BLaER1 treated with 17β-estradiol and CSF1 and Interleukin-3, amounts not matched to agents 10 nM and 100 nM (cell line): ENCODE measurements at regions not wholly inside any gene's neighbourhood (a gene's known extent, or its start where the extent isn't known, plus 50 kb on each side); places are given as distances from the start of the nearest gene placed in this dataset.

ENCODE experiments used
- H3K27ac ChIP-seq, 11 experiments: shearing (Covaris generic); formaldehyde crosslinking; 2 replicates each; pipeline ENCODE4 v1.8.1; 2022
- H3K27me3 ChIP-seq, 11 experiments: shearing (Covaris generic); formaldehyde crosslinking; 2 replicates each; pipeline ENCODE4 v1.8.1; 2022
- H3K36me3 ChIP-seq, 11 experiments: shearing (Covaris generic); formaldehyde crosslinking; 2 replicates each; pipeline ENCODE4 v1.8.1; 2022
- H3K4me1 ChIP-seq, 10 experiments: shearing (Covaris generic); formaldehyde crosslinking; 2 replicates each; pipeline ENCODE4 v1.8.1; 2022
- H3K4me2 ChIP-seq, 11 experiments: shearing (Covaris generic); formaldehyde crosslinking; 2 replicates each; pipeline ENCODE4 v1.8.1; 2022
- H3K4me3 ChIP-seq, 10 experiments: shearing (Covaris generic); formaldehyde crosslinking; 2 replicates each; pipeline ENCODE4 v1.8.1; 2022
- H3K9ac ChIP-seq, 11 experiments: shearing (Covaris generic); formaldehyde crosslinking; 2 replicates each; pipeline ENCODE4 v1.8.1; 2022
- H3K9me3 ChIP-seq, 11 experiments: shearing (Covaris generic); formaldehyde crosslinking; replicated peaks in 1 of 11; 2 replicates each; pipeline ENCODE4 v1.8.1; 2022
- H4K20me1 ChIP-seq, 11 experiments: shearing (Covaris generic); formaldehyde crosslinking; 2 replicates each; pipeline ENCODE4 v1.8.1; 2022
- Cebpa-rat ChIP-seq, 11 experiments: shearing (Covaris generic); IDR thresholded peaks; 2 replicates each; pipeline ENCODE4 v1.8.1; 2022

GRCh38 chr9:26371236-26371635, 521.4 kb downstream of the CAAP1 start:
- H3K4me2 ChIP-seq = no peak overlapping the region
- no peak overlapping the region for H3K4me3 ChIP-seq
- H3K4me1 ChIP-seq = no peaks in the 10 kb centered on the region
- H3K27me3 ChIP-seq = no peaks in the 10 kb centered on the region
- no peaks in the 10 kb centered on the region for H3K9me3 ChIP-seq
- H3K36me3 ChIP-seq = no peaks in the 10 kb centered on the region
- no peak for TF ChIP-seq Cebpa-rat (IDR thresholded peaks at IDR 0.05)
- H4K20me1 ChIP-seq = no peaks in the 10 kb centered on the region
- H3K9ac ChIP-seq = no peak overlapping the region
- H3K27ac ChIP-seq = no peak overlapping the region

- no peaks in the 10 kb centered on the region for H4K20me1 ChIP-seq
- no peak overlapping the region for H3K4me2 ChIP-seq
- no peaks in the 10 kb centered on the region for H3K27me3 ChIP-seq
- no peak overlapping the region for H3K9ac ChIP-seq
- H3K4me1 ChIP-seq = no peaks in the 10 kb centered on the region
- H3K27ac ChIP-seq = no peak overlapping the region
- no peak overlapping the region for H3K4me3 ChIP-seq
- H3K9me3 ChIP-seq = no peaks in the 10 kb centered on the region
- no peaks in the 10 kb centered on the region for H3K36me3 ChIP-seq
- no peak for TF ChIP-seq Cebpa-rat (IDR thresholded peaks at IDR 0.05)
Observed at GRCh38 chr9:26369093-26369492, 523.5 kb downstream of the CAAP1 start.

GRCh38 chr9:26368241-26368640, 524.4 kb downstream of the CAAP1 start:
- Histone ChIP-seq H3K27ac (no peak overlapping the region), H3K9ac (no peak overlapping the region), H3K9me3 (no peaks in the 10 kb centered on the region), H3K36me3 (no peaks in the 10 kb centered on the region), H4K20me1 (no peaks in the 10 kb centered on the region), H3K4me2 (no peak overlapping the region), H3K4me1 (no peaks in the 10 kb centered on the region), H3K27me3 (no peaks in the 10 kb centered on the region), H3K4me3 (no peak overlapping the region)
- TF ChIP-seq Cebpa-rat (IDR thresholded peaks at IDR 0.05) = no peak

- TF ChIP-seq Cebpa-rat (IDR thresholded peaks at IDR 0.05) = no peak
- H3K4me3 ChIP-seq = no peak overlapping the region
- no peaks in the 10 kb centered on the region for H3K9me3 ChIP-seq
- H3K27me3 ChIP-seq = no peaks in the 10 kb centered on the region
- H3K4me2 ChIP-seq = no peak overlapping the region
- no peak overlapping the region for H3K27ac ChIP-seq
- no peaks in the 10 kb centered on the region for H3K4me1 ChIP-seq
- no peaks in the 10 kb centered on the region for H4K20me1 ChIP-seq
- H3K36me3 ChIP-seq = no peaks in the 10 kb centered on the region
- H3K9ac ChIP-seq = no peak overlapping the region
Observed at GRCh38 chr9:26361010-26361409, 531.6 kb downstream of the CAAP1 start.

- Histone ChIP-seq H3K4me1 (no peaks in the 10 kb centered on the region), H3K27me3 (no peaks in the 10 kb centered on the region), H3K4me3 (no peak overlapping the region), H3K9me3 (no peaks in the 10 kb centered on the region), H4K20me1 (no peaks in the 10 kb centered on the region), H3K9ac (no peak overlapping the region), H3K27ac (no peak overlapping the region), H3K4me2 (no peak overlapping the region), H3K36me3 (no peaks in the 10 kb centered on the region)
- TF ChIP-seq Cebpa-rat (IDR thresholded peaks at IDR 0.05) = no peak
Observed at GRCh38 chr9:26358836-26359235, 533.8 kb downstream of the CAAP1 start.

- Histone ChIP-seq H3K4me2 (no peak overlapping the region), H3K4me3 (no peak overlapping the region), H4K20me1 (no peaks in the 10 kb centered on the region), H3K36me3 (no peaks in the 10 kb centered on the region), H3K9me3 (no peaks in the 10 kb centered on the region), H3K9ac (no peak overlapping the region), H3K4me1 (no peaks in the 10 kb centered on the region), H3K27me3 (no peaks in the 10 kb centered on the region), H3K27ac (no peak overlapping the region)
- TF ChIP-seq Cebpa-rat (IDR thresholded peaks at IDR 0.05) = no peak
Observed at GRCh38 chr9:26357803-26358344, 534.7 kb downstream of the CAAP1 start.

GRCh38 chr9:26356491-26356890, 536.1 kb downstream of the CAAP1 start:
- Histone ChIP-seq H3K4me3 (no peak overlapping the region), H3K4me1 (no peaks in the 10 kb centered on the region), H3K27ac (no peak overlapping the region), H3K9ac (no peak overlapping the region), H3K36me3 (no peaks in the 10 kb centered on the region), H3K27me3 (no peaks in the 10 kb centered on the region), H3K4me2 (no peak overlapping the region), H3K9me3 (no peaks in the 10 kb centered on the region), H4K20me1 (no peaks in the 10 kb centered on the region)
- TF ChIP-seq Cebpa-rat (IDR thresholded peaks at IDR 0.05) = no peak

GRCh38 chr9:26346942-26347477, 545.6 kb downstream of the CAAP1 start:
- Histone ChIP-seq H4K20me1 (no peaks in the 10 kb centered on the region), H3K27me3 (no peaks in the 10 kb centered on the region), H3K9ac (no peak overlapping the region), H3K4me2 (no peak overlapping the region), H3K9me3 (peaks cover 0 to 16% (median 8%) of the 10 kb centered on the region in 11 experiments; a peak in 8 of 22 replicates), H3K4me3 (no peak overlapping the region), H3K4me1 (no peaks in the 10 kb centered on the region), H3K27ac (no peak overlapping the region), H3K36me3 (no peaks in the 10 kb centered on the region)
- no peak for TF ChIP-seq Cebpa-rat (IDR thresholded peaks at IDR 0.05)

- peaks cover 0 to 16% (median 8%) of the 10 kb centered on the region in 11 experiments; a peak in 8 of 22 replicates for H3K9me3 ChIP-seq
- H3K27ac ChIP-seq = no peak overlapping the region
- H3K9ac ChIP-seq = no peak overlapping the region
- no peak overlapping the region for H3K4me2 ChIP-seq
- no peaks in the 10 kb centered on the region for H3K27me3 ChIP-seq
- H3K36me3 ChIP-seq = no peaks in the 10 kb centered on the region
- H3K4me3 ChIP-seq = no peak overlapping the region
- H3K4me1 ChIP-seq = no peaks in the 10 kb centered on the region
- H4K20me1 ChIP-seq = no peaks in the 10 kb centered on the region
- no peak for TF ChIP-seq Cebpa-rat (IDR thresholded peaks at IDR 0.05)
Observed at GRCh38 chr9:26341545-26341944, 551.1 kb downstream of the CAAP1 start.

GRCh38 chr9:26339796-26340195, 552.8 kb downstream of the CAAP1 start:
- H4K20me1 ChIP-seq = no peaks in the 10 kb centered on the region
- no peaks in the 10 kb centered on the region for H3K27me3 ChIP-seq
- H3K4me1 ChIP-seq = no peaks in the 10 kb centered on the region
- H3K4me3 ChIP-seq = no peak overlapping the region
- no peak overlapping the region for H3K9ac ChIP-seq
- H3K36me3 ChIP-seq = no peaks in the 10 kb centered on the region
- H3K4me2 ChIP-seq = no peak overlapping the region
- TF ChIP-seq Cebpa-rat (IDR thresholded peaks at IDR 0.05) = no peak
- no peak overlapping the region for H3K27ac ChIP-seq
- peaks cover 0 to 16% (median 8%) of the 10 kb centered on the region in 11 experiments; a peak in 8 of 22 replicates for H3K9me3 ChIP-seq
